Fibroblast of lung (primary cell): ENCODE measurements at regions not wholly inside any gene's neighbourhood (a gene's known extent, or its start where the extent isn't known, plus 50 kb on each side); places are given as distances from the start of the nearest gene placed in this dataset.

Experiments
- DNase-seq, 2 donors: peaks; one replicate each; pipeline versions ENCODE4 v3.0.0 to v3.0.0-alpha.2; 2010; ENCODE audit warnings: low read depth in 2 of 2
- H2AFZ ChIP-seq: 2 replicates; pipeline ENCODE4 v1.5.1; 2012; ENCODE audit warnings: low read length, control low read depth, inconsistent platforms
- H3K27ac ChIP-seq: 2 replicates; pipeline ENCODE4 v1.5.1; 2011; ENCODE audit warnings: low read length, control low read depth; ENCODE audit not compliant: insufficient read depth
- H3K27me3 ChIP-seq: 2 replicates; pipeline ENCODE4 v1.5.1; 2011; ENCODE audit warnings: mild to moderate bottlenecking, low read length; ENCODE audit not compliant: control insufficient read depth, insufficient read depth
- H3K36me3 ChIP-seq: 2 replicates; pipeline ENCODE4 v1.5.1; 2011; ENCODE audit warnings: low read length; ENCODE audit not compliant: control insufficient read depth, insufficient read depth
- H3K4me1 ChIP-seq: 2 replicates; pipeline ENCODE4 v1.5.1; 2011; ENCODE audit warnings: low read length; ENCODE audit not compliant: control insufficient read depth, insufficient read depth; ENCODE audit errors: extremely low read depth
- H3K4me2 ChIP-seq: 2 replicates; pipeline ENCODE4 v1.5.1; 2011; ENCODE audit warnings: low read length, control low read depth; ENCODE audit not compliant: insufficient read depth; ENCODE audit errors: extremely low read depth
- H3K4me3 ChIP-seq, 4 experiments: fragments of 200-600 bp in 1 of 4; sonication (generic) in 1 of 4; replicated peaks in 1 of 4; 2 replicates each; pipeline ENCODE4 v1.5.1; 2011 to 2016; ENCODE audit warnings: low read length in 4 of 4, low read depth in 3 of 4, mild to moderate bottlenecking in 3 of 4, control low read depth in 2 of 4, inconsistent platforms in 1 of 4, mixed read lengths in 1 of 4; ENCODE audit not compliant: insufficient read depth in 1 of 4; ENCODE audit errors: control extremely low read depth in 1 of 4
- H3K79me2 ChIP-seq: 2 replicates; pipeline ENCODE4 v1.5.1; 2012; ENCODE audit warnings: mild to moderate bottlenecking, low read length, inconsistent platforms; ENCODE audit not compliant: control insufficient read depth, insufficient read depth
- H3K9ac ChIP-seq: 2 replicates; pipeline ENCODE4 v1.5.1; 2011; ENCODE audit warnings: mild to moderate bottlenecking, low read length, control low read depth; ENCODE audit not compliant: insufficient read depth
- H3K9me3 ChIP-seq: 2 replicates; pipeline ENCODE4 v1.5.1; 2012; ENCODE audit warnings: low read depth, low read length; ENCODE audit not compliant: control insufficient read depth, insufficient read depth
- H4K20me1 ChIP-seq: 2 replicates; pipeline ENCODE4 v1.5.1; 2011; ENCODE audit warnings: low read length; ENCODE audit not compliant: control insufficient read depth, insufficient read depth; ENCODE audit errors: extremely low read depth
- EZH2 ChIP-seq: IDR thresholded peaks from 2 replicates; pipeline ENCODE4 v1.5.1; 2012; ENCODE audit warnings: low read length, control low read depth, mild to moderate bottlenecking; ENCODE audit errors: missing control alignments
- TF ChIP-seq, protein P1 (sequence below), 2 donors: IDR thresholded peaks in 1 of 2; conservative IDR thresholded peaks in 1 of 2; 1 replicate in 1 of 2; 2 replicates in 1 of 2; pipeline ENCODE4 v1.5.1; 2011 to 2012; ENCODE audit warnings: low read length in 2 of 2, control low read depth in 1 of 2, inconsistent platforms in 1 of 2, low read depth in 1 of 2, mild to moderate bottlenecking in 1 of 2

DNA sequence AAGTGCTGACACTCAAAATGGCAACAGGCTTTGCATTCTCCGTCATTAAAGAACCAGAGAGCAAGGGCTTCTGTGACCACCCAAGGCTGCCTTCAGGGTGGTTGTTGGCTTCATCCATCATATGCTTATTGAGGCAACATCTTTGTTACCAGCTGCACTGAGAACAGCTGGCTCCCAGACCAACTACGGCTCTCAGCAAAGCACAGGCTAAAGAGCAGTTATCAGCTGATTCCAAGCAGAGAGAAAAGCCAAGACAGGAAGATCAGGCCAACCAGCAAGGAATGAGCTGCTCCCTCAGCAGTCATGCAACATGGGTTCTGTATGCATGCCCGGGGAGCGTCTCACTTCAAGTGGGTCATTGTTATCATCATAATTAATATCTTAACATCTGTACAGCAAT, 358.9 kb downstream of the ACTL7B start:
- Histone ChIP-seq H3K4me2 (no peak overlapping the region), H3K36me3 (no peaks in the 10 kb centered on the region), H3K27ac (no peak overlapping the region), H3K9me3 (no peaks in the 10 kb centered on the region), H3K4me3 (no peak overlapping the region), H3K9ac (no peak overlapping the region), H3K27me3 (no peaks in the 10 kb centered on the region), H3K79me2 (no peaks in the 10 kb centered on the region), H4K20me1 (no peaks in the 10 kb centered on the region), H2AFZ (no peak overlapping the region), H3K4me1 (no peaks in the 10 kb centered on the region)
- no peak for TF ChIP-seq EZH2
- TF ChIP-seq, protein P1, sequence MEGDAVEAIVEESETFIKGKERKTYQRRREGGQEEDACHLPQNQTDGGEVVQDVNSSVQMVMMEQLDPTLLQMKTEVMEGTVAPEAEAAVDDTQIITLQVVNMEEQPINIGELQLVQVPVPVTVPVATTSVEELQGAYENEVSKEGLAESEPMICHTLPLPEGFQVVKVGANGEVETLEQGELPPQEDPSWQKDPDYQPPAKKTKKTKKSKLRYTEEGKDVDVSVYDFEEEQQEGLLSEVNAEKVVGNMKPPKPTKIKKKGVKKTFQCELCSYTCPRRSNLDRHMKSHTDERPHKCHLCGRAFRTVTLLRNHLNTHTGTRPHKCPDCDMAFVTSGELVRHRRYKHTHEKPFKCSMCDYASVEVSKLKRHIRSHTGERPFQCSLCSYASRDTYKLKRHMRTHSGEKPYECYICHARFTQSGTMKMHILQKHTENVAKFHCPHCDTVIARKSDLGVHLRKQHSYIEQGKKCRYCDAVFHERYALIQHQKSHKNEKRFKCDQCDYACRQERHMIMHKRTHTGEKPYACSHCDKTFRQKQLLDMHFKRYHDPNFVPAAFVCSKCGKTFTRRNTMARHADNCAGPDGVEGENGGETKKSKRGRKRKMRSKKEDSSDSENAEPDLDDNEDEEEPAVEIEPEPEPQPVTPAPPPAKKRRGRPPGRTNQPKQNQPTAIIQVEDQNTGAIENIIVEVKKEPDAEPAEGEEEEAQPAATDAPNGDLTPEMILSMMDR (conservative IDR thresholded peaks at IDR 0.05 in 1 of 2, IDR thresholded peaks at IDR 0.05 in 1 of 2; ENCODE audit: low read depth in 1 of 2, low read length in 2 of 2): no peak
- peak in 1 of 2 donors; percentile 19 for DNase-seq

DNA sequence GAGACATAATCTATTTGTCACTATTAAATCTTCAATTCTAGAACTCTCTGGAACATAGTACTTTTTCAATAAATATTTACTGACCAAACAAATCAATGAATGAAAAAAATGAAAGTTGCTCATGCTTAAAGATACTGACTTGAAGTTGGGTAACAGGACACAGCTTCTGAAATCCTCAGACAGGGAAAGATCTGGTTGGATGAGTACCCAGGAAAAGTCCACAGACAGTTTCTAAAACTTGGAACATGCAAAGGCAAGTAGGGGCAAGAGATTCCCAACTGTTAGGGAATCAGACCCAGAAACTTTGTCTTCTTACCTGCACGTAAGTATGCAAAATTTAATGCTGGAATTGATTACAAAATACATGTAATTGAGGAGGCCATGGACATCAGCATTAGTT, 366.2 kb downstream of the ACTL7B start:
- TF ChIP-seq, protein P1 (conservative IDR thresholded peaks at IDR 0.05 in 1 of 2, IDR thresholded peaks at IDR 0.05 in 1 of 2; ENCODE audit: low read depth in 1 of 2, low read length in 2 of 2): no peak
- no peak for TF ChIP-seq EZH2

DNA sequence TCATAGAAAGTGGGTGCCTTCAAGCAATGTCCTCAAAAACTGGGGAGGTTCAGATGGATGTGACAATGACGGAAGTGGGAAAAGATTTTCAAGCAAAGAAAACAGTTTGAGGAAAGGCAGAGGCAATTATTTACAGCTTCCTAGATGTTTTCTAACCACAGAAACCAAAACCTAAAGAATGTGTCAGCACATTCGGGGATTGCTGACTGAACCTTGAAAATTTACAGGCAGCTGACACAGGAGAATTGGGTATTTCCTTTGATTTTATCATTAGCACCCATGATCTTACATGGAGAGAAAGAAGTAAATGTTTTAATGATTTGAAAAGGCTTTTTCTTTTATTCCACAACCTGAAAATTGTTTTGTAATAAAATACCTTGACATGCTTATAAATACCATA, 369.0 kb downstream of the ACTL7B start:
- Histone ChIP-seq H3K27ac (no peak overlapping the region), H3K4me3 (no peak overlapping the region), H4K20me1 (no peaks in the 10 kb centered on the region), H2AFZ (no peak overlapping the region), H3K9ac (no peak overlapping the region), H3K27me3 (no peaks in the 10 kb centered on the region), H3K4me2 (no peak overlapping the region), H3K4me1 (no peaks in the 10 kb centered on the region), H3K9me3 (no peaks in the 10 kb centered on the region), H3K36me3 (no peaks in the 10 kb centered on the region), H3K79me2 (no peaks in the 10 kb centered on the region)
- TF ChIP-seq, protein P1 (conservative IDR thresholded peaks at IDR 0.05 in 1 of 2, IDR thresholded peaks at IDR 0.05 in 1 of 2; ENCODE audit: low read depth in 1 of 2, low read length in 2 of 2): no peak
- TF ChIP-seq EZH2: no peak
- DNase-seq: peak in 1 of 2 donors; percentile 32

More for the DNA sequence above, 366.2 kb downstream of the ACTL7B start:
- H3K4me1 ChIP-seq: no peaks in the 10 kb centered on the region
- no peak overlapping the region for H3K4me3 ChIP-seq
- no peak overlapping the region for H3K4me2 ChIP-seq
- H4K20me1 ChIP-seq: no peaks in the 10 kb centered on the region
- no peaks in the 10 kb centered on the region for H3K27me3 ChIP-seq
- H2AFZ ChIP-seq: no peak overlapping the region
- no peaks in the 10 kb centered on the region for H3K9me3 ChIP-seq
- no peak overlapping the region for H3K27ac ChIP-seq
- DNase-seq: no peak
- H3K9ac ChIP-seq: no peak overlapping the region
- H3K36me3 ChIP-seq: no peaks in the 10 kb centered on the region
- no peaks in the 10 kb centered on the region for H3K79me2 ChIP-seq
